Neural crest cell (in vitro differentiated cells): ENCODE measurements at regions not wholly inside any gene's neighbourhood (a gene's known extent, or its start where the extent isn't known, plus 50 kb on each side); places are given as distances from the start of the nearest gene placed in this dataset.
A peak's percentile ranks its signal among the peaks of the same experiment; 100 is the strongest.

ENCODE experiments used
- DNase-seq: peaks from one replicate; pipeline ENCODE4 v3.0.0; 2021; ENCODE audit warnings: low read depth, mixed read lengths, low spot score
- H3K27ac Mint-ChIP-seq: one replicate; pipeline ENCODE4 v1.8.0; 2021; ENCODE audit warnings: mild to moderate bottlenecking, mixed read lengths; ENCODE audit not compliant: unreplicated experiment
- H3K27me3 Mint-ChIP-seq: 2 replicates; pipeline ENCODE4 v1.8.0; 2021; ENCODE audit warnings: low read depth, mild to moderate bottlenecking, mixed read lengths
- H3K36me3 Mint-ChIP-seq: 2 replicates; pipeline ENCODE4 v1.8.0; 2021; ENCODE audit warnings: low read depth, mild to moderate bottlenecking, mixed read lengths
- H3K4me1 Mint-ChIP-seq: 2 replicates; pipeline ENCODE4 v1.8.0; 2021; ENCODE audit warnings: mixed read lengths
- H3K4me3 Mint-ChIP-seq: one replicate; pipeline ENCODE4 v1.8.0; 2021; ENCODE audit warnings: mild to moderate bottlenecking, mixed read lengths
- H3K9me3 Mint-ChIP-seq: 2 replicates; pipeline ENCODE4 v1.8.0; 2021; ENCODE audit warnings: mixed read lengths
- CTCF ChIP-seq: fragments of 200-600 bp; sonication (generic); conservative IDR thresholded peaks from 2 replicates; pipeline ENCODE4 v1.5.0; 2021; ENCODE audit warnings: antibody characterized with exemption, mild to moderate bottlenecking

DNA sequence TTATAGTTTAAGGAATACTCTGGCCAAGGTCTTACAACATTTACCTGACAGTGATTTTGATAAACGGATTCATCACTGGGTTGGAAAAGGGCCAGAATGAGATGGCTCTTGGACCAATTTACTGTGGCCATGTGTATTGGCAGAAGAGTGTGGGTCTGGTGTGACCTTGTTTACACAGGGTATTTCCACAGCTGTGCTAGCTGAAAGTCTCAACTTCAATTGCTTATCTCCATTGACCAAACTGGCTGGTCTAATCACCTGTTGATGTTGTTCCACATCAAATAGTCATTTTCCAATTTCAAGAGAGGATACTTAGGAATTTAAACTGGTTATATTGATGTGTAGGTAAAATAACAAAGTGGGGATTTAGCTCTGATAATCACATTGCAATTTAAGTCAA is 501.6 kb upstream of the MAP3K7 start:
- H3K27me3 Mint-ChIP-seq, result no peaks in the 10 kb centered on the region
- H3K9me3 Mint-ChIP-seq, result no peaks in the 10 kb centered on the region
- no peak overlapping the region for H3K27ac Mint-ChIP-seq

DNA sequence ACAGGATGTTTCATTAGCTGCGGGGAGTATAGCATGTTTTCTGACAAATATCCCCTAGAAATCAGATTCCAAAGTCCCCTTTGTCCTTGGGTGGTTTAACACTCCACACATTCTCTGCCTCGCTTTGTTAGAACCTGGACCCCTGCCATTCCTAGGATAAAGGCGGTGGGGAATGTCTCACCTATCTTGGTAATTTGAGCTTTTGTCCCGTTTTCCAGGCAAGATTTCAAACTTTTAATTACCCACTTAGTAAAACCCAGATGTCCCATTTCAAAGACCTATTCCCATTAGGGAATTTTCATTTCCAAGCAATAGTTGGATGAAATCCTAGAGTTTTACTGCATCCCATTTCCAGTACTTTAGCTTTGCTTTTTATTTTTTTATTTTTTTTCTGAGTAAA is 501.0 kb upstream of the MAP3K7 start:
- no peak for DNase-seq
- Mint-ChIP-seq H3K27me3 (no peaks in the 10 kb centered on the region), H3K4me3 (no peak overlapping the region), H3K27ac (no peak overlapping the region), H3K4me1 (peaks cover 11% of the 10 kb centered on the region), H3K36me3 (no peaks in the 10 kb centered on the region), H3K9me3 (no peaks in the 10 kb centered on the region)
- TF ChIP-seq CTCF, result no peak

More for the DNA sequence above, 501.6 kb upstream of the MAP3K7 start:
- no peaks in the 10 kb centered on the region for H3K36me3 Mint-ChIP-seq
- no peak overlapping the region for H3K4me3 Mint-ChIP-seq
- no peak for DNase-seq
- no peak for TF ChIP-seq CTCF
- H3K4me1 Mint-ChIP-seq, result peaks cover 9% of the 10 kb centered on the region

DNA sequence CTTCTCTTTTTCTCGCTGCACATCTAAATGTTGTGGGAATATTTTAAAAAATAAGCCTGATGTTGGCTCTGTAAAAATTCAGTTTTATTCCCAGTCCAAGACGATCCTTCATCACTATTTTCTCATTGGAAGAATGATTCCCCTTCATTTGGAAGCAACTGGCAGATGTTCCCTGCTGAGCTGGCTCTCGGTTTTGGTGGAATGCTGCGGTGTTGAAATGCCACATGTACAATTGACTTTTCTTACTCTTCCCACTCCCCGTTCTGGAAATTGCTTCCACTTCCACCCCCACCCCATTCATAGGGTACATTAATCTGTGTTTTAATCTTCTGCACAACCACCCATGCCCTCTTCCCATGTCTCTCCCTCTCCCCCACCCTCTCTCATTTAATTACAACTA is 496.3 kb upstream of the MAP3K7 start:
- Mint-ChIP-seq H3K27ac (no peak overlapping the region), H3K4me1 (peaks cover 22% of the 10 kb centered on the region), H3K27me3 (no peaks in the 10 kb centered on the region), H3K9me3 (no peaks in the 10 kb centered on the region), H3K4me3 (no peak overlapping the region), H3K36me3 (no peaks in the 10 kb centered on the region)
- TF ChIP-seq CTCF, result no peak
- no peak for DNase-seq

DNA sequence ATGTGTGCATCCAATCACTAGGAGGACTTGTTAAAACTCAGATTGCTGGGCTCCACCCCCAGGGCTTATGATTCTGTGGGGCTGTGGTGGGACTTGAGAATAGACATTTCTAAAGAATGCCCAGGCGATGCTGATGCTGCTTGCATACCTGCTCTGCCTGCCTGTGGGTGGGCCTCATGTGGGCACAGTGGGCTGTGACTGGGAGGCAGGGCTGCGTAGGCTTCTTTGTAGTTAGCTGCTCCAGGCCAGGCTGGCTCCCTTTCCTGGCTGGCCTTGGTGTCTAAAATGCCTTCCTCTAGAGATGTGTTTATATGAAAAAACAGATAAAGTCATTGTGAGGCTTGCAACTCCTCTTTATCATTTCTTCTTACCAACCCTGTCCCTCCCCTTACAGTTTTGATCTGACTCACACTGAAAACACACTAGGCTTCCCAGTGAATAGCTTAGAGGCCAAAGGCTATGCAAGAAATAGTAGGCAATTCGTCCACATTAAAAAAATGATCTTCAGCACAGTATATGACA is 495.5 kb upstream of the MAP3K7 start:
- H3K9me3 Mint-ChIP-seq, result no peaks in the 10 kb centered on the region
- no peaks in the 10 kb centered on the region for H3K36me3 Mint-ChIP-seq
- H3K4me3 Mint-ChIP-seq, result no peak overlapping the region
- H3K27ac Mint-ChIP-seq, result no peak overlapping the region
- DNase-seq, result no peak
- no peaks in the 10 kb centered on the region for H3K27me3 Mint-ChIP-seq
- peaks cover 22% of the 10 kb centered on the region for H3K4me1 Mint-ChIP-seq
- no peak for TF ChIP-seq CTCF

GRCh38 chr6:91081452-91082067 is 494.7 kb upstream of the MAP3K7 start:
- peak; percentile 29 for DNase-seq
- H3K4me3 Mint-ChIP-seq, result no peak overlapping the region
- TF ChIP-seq CTCF, result peak; percentile 87
- H3K36me3 Mint-ChIP-seq, result no peaks in the 10 kb centered on the region
- H3K27me3 Mint-ChIP-seq, result no peaks in the 10 kb centered on the region
- H3K9me3 Mint-ChIP-seq, result no peaks in the 10 kb centered on the region
- H3K4me1 Mint-ChIP-seq, result peaks cover 22% of the 10 kb centered on the region
- H3K27ac Mint-ChIP-seq, result no peak overlapping the region
